ENCODE measurements at regions not wholly inside any gene's neighbourhood (a gene's known extent, or its start where the extent isn't known, plus 50 kb on each side); places are given as distances from the start of the nearest gene placed in this dataset.

DNA sequence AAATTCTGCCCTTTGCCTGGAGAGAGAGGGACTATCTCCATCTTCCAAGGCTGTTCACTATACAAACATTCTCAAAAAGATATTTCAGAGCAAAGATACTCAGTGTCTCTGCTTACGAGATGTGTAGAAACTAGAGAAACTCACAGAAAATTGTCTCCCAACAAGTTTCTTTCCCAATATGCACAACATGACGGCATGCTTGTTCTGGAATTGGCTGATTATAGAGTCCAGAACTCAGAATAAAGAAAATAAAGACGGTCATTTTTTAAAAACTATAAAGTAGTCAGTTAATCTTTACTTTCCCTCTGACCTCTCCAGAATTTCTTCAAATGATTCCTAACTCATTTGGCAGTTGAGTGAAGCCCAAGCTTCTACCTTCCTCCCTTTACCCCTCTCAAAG, 285.5 kb upstream of the KLF3 start:
- TF ChIP-seq POLR2A (IDR thresholded peaks at IDR 0.05), result no peak
- TF ChIP-seq, protein P1, sequence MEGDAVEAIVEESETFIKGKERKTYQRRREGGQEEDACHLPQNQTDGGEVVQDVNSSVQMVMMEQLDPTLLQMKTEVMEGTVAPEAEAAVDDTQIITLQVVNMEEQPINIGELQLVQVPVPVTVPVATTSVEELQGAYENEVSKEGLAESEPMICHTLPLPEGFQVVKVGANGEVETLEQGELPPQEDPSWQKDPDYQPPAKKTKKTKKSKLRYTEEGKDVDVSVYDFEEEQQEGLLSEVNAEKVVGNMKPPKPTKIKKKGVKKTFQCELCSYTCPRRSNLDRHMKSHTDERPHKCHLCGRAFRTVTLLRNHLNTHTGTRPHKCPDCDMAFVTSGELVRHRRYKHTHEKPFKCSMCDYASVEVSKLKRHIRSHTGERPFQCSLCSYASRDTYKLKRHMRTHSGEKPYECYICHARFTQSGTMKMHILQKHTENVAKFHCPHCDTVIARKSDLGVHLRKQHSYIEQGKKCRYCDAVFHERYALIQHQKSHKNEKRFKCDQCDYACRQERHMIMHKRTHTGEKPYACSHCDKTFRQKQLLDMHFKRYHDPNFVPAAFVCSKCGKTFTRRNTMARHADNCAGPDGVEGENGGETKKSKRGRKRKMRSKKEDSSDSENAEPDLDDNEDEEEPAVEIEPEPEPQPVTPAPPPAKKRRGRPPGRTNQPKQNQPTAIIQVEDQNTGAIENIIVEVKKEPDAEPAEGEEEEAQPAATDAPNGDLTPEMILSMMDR (IDR thresholded peaks at IDR 0.05), result no peak
